Left lobe of liver (tissue), 2 donors: ENCODE measurements at regions not wholly inside any gene's neighbourhood (a gene's known extent, or its start where the extent isn't known, plus 50 kb on each side); places are given as distances from the start of the nearest gene placed in this dataset.
"Not testable (repeated sequence)": the region's sequence is repeated elsewhere in the genome, so short reads cannot be mapped to it uniquely, and the experiment has no call there.

Experiments
- ATAC-seq: fragments of 200-7000 bp; cut with Tn5 transposase; one replicate; pipeline ENCODE4 v1.9.1; 2020; ENCODE audit warnings: mild to moderate bottlenecking, moderate library complexity
- DNase-seq: peaks from one replicate; pipeline ENCODE4 v3.0.0-alpha.2; 2020; ENCODE audit warnings: low spot score
- donor health status: DM: no; HTN: no; CAD: no; lungs with moderate emphysema.
- donor health status: DM: no; HTN: yes; CAD: no.

GRCh38 chr10:45518741-45519140 lies 144.7 kb downstream of the ALOX5 start:
- DNase-seq: no peak
- no peak for ATAC-seq

- no peak for ATAC-seq
- no peak for DNase-seq
Measured at GRCh38 chr10:45515630-45516029, 141.6 kb downstream of the ALOX5 start.

GRCh38 chr10:45514291-45515270 lies 140.6 kb downstream of the ALOX5 start:
- ATAC-seq: no peak
- DNase-seq: no peak

DNA sequence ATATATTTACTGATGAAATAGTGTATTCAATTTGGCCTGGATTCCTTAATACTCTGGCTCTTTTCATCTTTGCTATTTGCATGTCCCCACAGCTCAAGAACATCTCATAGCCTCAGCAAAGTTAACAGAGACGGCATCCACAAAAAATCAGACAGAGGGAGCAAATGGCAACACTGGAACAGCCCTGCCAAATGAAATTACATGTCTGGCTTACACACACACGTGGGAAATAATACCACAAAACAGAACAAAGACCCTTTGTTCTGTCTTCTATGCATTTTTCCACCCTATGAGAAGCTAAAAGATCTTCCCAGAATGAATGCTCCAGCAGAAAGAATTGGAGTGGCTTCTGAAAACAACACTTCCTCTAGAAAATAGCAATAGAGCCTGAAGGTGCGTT lies 139.5 kb downstream of the ALOX5 start:
- no peak for DNase-seq
- ATAC-seq: no peak

GRCh38 chr10:45511926-45512325 lies 137.9 kb downstream of the ALOX5 start:
- ATAC-seq: not testable (repeated sequence)

DNA sequence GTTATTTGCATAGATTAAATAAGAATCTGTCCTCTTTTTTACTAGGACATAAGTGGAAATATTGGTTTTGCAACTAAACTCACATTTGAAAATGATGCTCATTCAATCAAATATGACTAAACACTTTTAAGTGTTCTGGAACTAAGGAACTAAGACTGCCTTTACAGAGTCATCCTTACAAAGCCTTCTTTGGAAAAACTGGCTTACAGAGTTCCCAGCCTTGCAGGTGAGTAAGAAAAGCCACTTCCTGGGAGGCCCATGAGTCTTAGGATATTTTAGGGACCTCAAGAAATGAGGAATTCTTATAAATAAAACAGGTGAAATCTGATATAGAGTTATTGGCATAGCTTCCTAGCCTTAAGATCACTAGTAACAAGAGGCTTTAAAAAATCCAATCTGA lies 135.5 kb downstream of the ALOX5 start:
- DNase-seq: no peak
- ATAC-seq: no peak

More at GRCh38 chr10:45511926-45512325, 137.9 kb downstream of the ALOX5 start:
- DNase-seq: not testable (repeated sequence)

- DNase-seq: no peak
Measured at GRCh38 chr10:45505311-45505710, 131.3 kb downstream of the ALOX5 start.

DNA sequence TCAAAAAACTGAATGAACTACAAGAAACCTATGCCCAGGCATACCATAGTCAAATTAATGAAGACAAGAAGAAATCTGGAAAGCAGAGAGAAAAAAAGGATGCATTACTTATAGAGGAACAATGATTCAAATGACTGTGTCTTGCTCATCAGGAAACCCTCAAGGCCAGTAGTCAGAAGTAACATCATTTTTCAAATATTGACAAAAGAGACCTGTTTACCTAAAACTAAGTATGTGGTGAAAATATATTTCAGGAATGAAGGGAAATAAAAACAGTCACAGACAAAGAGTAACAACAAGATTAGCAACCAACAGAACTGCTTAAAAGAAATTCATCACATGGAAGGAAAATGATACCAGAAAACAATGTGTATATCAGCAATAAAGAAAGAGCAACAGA lies 128.4 kb downstream of the ALOX5 start:
- ATAC-seq: no peak

More at GRCh38 chr10:45505311-45505710, 131.3 kb downstream of the ALOX5 start:
- ATAC-seq: no peak

GRCh38 chr10:45501791-45502190 lies 127.8 kb downstream of the ALOX5 start:
- DNase-seq (no peak), ATAC-seq (no peak)

More for the DNA sequence above, 128.4 kb downstream of the ALOX5 start:
- no peak for DNase-seq

GRCh38 chr10:45500798-45501197 lies 126.8 kb downstream of the ALOX5 start:
- DNase-seq (no peak), ATAC-seq (no peak)

DNA sequence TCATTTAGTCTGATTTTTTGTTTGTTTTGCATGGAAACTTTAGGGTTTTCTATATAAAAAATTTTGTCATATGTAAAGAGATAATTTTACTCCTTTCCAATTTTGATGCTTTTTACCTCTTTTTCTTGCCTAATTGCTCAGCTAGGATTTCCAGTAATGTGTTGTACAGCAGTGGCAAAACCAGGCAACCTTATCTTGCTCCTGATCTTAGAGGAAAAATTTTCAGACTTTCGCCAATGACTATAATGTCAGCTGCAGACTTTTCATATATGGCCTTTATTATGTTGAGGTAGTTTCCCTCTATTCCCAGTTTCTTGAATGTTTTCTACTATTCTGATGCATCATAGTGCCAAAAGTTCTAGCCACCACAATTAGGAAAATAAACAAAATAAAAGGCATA lies 126.3 kb downstream of the ALOX5 start:
- ATAC-seq: no peak

GRCh38 chr10:45495438-45496152 lies 121.6 kb downstream of the ALOX5 start:
- ATAC-seq (no peak), DNase-seq (no peak)

More for the DNA sequence above, 126.3 kb downstream of the ALOX5 start:
- no peak for DNase-seq
